ENCODE measurements at regions not wholly inside any gene's neighbourhood (a gene's known extent, or its start where the extent isn't known, plus 50 kb on each side); places are given as distances from the start of the nearest gene placed in this dataset.

DNA sequence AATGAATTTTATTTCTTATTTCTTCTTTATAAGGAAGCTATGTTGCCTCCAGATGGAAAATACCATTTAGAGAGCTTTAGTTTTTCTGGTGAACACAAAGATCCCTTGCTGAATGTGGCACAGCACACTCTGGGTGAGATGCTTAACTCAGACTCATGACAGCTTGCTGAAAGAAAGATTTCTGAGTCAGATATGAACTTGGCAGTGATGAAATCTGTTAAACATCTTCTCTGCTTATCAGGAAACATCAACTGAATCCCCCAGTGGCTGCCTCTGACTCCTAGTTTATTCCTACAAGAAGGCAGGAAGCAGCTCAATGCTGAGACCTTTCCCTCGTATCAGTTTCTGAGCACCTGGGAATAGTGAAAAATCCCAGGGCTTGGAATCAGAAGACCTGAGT is 162.8 kb downstream of the OSR1 start:
- no peak for TF ChIP-seq EZH2 (IDR thresholded peaks at IDR 0.05; ENCODE audit: low read length, unreplicated experiment)
- TF ChIP-seq, protein P1, sequence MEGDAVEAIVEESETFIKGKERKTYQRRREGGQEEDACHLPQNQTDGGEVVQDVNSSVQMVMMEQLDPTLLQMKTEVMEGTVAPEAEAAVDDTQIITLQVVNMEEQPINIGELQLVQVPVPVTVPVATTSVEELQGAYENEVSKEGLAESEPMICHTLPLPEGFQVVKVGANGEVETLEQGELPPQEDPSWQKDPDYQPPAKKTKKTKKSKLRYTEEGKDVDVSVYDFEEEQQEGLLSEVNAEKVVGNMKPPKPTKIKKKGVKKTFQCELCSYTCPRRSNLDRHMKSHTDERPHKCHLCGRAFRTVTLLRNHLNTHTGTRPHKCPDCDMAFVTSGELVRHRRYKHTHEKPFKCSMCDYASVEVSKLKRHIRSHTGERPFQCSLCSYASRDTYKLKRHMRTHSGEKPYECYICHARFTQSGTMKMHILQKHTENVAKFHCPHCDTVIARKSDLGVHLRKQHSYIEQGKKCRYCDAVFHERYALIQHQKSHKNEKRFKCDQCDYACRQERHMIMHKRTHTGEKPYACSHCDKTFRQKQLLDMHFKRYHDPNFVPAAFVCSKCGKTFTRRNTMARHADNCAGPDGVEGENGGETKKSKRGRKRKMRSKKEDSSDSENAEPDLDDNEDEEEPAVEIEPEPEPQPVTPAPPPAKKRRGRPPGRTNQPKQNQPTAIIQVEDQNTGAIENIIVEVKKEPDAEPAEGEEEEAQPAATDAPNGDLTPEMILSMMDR (conservative IDR thresholded peaks at IDR 0.05; ENCODE audit: low read depth, low read length) = no peak
